GM12878 (cell line): ENCODE measurements at regions not wholly inside any gene's neighbourhood (a gene's known extent, or its start where the extent isn't known, plus 50 kb on each side); places are given as distances from the start of the nearest gene placed in this dataset.
A peak's percentile ranks its signal among the peaks of the same experiment; 100 is the strongest.

ENCODE experiments used
- BHLHE40 ChIP-seq, 2 experiments: fragments of 450-650 bp in 1 of 2; IDR thresholded peaks; 2 replicates each; pipeline ENCODE4 v1.6.1; 2011 to 2017; ENCODE audit warnings: low read depth in 2 of 2, borderline replicate concordance in 1 of 2, improper control_type of control experiment in 1 of 2, low read length in 1 of 2, mild to moderate bottlenecking in 1 of 2
- ESRRA ChIP-seq: IDR thresholded peaks from 2 replicates; pipeline ENCODE4 v1.6.1; 2012; ENCODE audit warnings: mild to moderate bottlenecking, low read length, improper control_type of control experiment
- ETV6 ChIP-seq, 2 experiments: fragments of 450-650 bp in 1 of 2; IDR thresholded peaks in 1 of 2; conservative IDR thresholded peaks in 1 of 2; 2 replicates each; pipeline ENCODE4 v1.6.1; 2014; ENCODE audit warnings: antibody characterized with exemption in 1 of 2, borderline replicate concordance in 1 of 2, low read depth in 1 of 2, mild to moderate bottlenecking in 1 of 2, moderate library complexity in 1 of 2
- GATAD2B ChIP-seq: fragments of 450-650 bp; conservative IDR thresholded peaks from 2 replicates; pipeline ENCODE4 v1.6.1; 2017; ENCODE audit warnings: low read depth, mild to moderate bottlenecking, moderate library complexity
- IRF4 ChIP-seq: IDR thresholded peaks from 2 replicates; pipeline ENCODE4 v1.6.1; 2011; ENCODE audit warnings: low read depth, low read length
- KLF5 ChIP-seq: fragments of 450-650 bp; IDR thresholded peaks from 2 replicates; pipeline ENCODE4 v1.6.1; 2014; ENCODE audit warnings: mild to moderate bottlenecking; ENCODE audit not compliant: partially characterized antibody
- NFIC ChIP-seq: IDR thresholded peaks from 2 replicates; pipeline ENCODE4 v1.6.1; 2012; ENCODE audit warnings: low read depth, mild to moderate bottlenecking, inconsistent platforms, low read length, moderate library complexity
- SMARCA5 ChIP-seq: fragments of 450-650 bp; IDR thresholded peaks from 2 replicates; pipeline ENCODE4 v1.6.1; 2017; ENCODE audit warnings: mild to moderate bottlenecking
- SMC3 ChIP-seq: IDR thresholded peaks from 2 replicates; pipeline ENCODE4 v1.6.1; 2011; ENCODE audit warnings: low read length, improper control_type of control experiment, borderline replicate concordance
- SPI1 ChIP-seq: IDR thresholded peaks from 2 replicates; pipeline ENCODE4 v1.6.1; 2011; ENCODE audit warnings: low read depth, mild to moderate bottlenecking, low read length, moderate library complexity, borderline replicate concordance; ENCODE audit not compliant: insufficient read depth
- YY1 ChIP-seq: IDR thresholded peaks from 2 replicates; pipeline ENCODE4 v1.6.1; 2011; ENCODE audit warnings: low read depth, mild to moderate bottlenecking, low read length
- ZSCAN29 ChIP-seq: fragments of 450-650 bp; IDR thresholded peaks from 2 replicates; pipeline ENCODE4 v1.6.1; 2017; ENCODE audit warnings: mild to moderate bottlenecking, moderate library complexity
- TF ChIP-seq, protein P1 (sequence below): fragments of 450-650 bp; IDR thresholded peaks from 2 replicates; pipeline ENCODE4 v1.6.1; 2016; ENCODE audit warnings: mild to moderate bottlenecking
- TF ChIP-seq, protein P2 (sequence below): fragments of 450-650 bp; IDR thresholded peaks from 2 replicates; pipeline ENCODE4 v1.6.1; 2017; ENCODE audit warnings: low read depth, mild to moderate bottlenecking, moderate library complexity

DNA sequence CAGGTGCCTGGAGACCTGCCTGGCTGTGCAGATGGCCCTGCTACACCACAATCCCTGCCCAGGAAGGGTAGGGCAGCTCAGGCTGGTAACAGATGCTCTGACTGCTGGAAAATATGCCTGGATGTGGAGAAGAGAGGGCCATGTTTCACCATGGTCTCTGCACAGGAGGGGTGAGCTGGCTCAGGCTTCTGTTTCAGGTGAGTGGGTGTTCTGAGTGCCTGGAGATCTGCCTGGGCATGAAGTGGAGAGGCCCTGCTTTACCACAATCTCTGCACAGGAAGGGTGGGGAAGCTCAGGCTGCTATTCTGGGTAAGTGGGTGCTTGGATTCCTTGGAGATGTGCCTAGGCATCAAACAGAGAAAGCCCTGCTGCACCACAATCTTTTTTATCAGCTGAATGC is 350.1 kb downstream of the KIF20B start (continued):
- TF ChIP-seq, protein P1, sequence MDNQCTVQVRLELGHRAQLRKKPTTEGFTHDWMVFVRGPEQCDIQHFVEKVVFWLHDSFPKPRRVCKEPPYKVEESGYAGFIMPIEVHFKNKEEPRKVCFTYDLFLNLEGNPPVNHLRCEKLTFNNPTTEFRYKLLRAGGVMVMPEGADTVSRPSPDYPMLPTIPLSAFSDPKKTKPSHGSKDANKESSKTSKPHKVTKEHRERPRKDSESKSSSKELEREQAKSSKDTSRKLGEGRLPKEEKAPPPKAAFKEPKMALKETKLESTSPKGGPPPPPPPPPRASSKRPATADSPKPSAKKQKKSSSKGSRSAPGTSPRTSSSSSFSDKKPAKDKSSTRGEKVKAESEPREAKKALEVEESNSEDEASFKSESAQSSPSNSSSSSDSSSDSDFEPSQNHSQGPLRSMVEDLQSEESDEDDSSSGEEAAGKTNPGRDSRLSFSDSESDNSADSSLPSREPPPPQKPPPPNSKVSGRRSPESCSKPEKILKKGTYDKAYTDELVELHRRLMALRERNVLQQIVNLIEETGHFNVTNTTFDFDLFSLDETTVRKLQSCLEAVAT: no peak
- TF ChIP-seq ETV6 (conservative IDR thresholded peaks at IDR 0.05 in 1 of 2, IDR thresholded peaks at IDR 0.05 in 1 of 2; ENCODE audit: borderline replicate concordance in 1 of 2, low read depth in 1 of 2) (no peak), YY1 (no peak), SMARCA5 (no peak), NFIC (peak; percentile 31; the same call in 1 of the 2 replicates), KLF5 (no peak), ESRRA (no peak), ZSCAN29 (no peak), SMC3 (no peak), SPI1 (no peak), IRF4 (0 out of 2 replicates have a peak, but pooled peaks have one; percentile 10), GATAD2B (no peak; the same call in 1 of the 2 replicates), BHLHE40 (IDR thresholded peaks at IDR 0.05; ENCODE audit: borderline replicate concordance in 1 of 2, low read depth in 2 of 2, low read length in 1 of 2) (no peak)
- TF ChIP-seq, protein P2, sequence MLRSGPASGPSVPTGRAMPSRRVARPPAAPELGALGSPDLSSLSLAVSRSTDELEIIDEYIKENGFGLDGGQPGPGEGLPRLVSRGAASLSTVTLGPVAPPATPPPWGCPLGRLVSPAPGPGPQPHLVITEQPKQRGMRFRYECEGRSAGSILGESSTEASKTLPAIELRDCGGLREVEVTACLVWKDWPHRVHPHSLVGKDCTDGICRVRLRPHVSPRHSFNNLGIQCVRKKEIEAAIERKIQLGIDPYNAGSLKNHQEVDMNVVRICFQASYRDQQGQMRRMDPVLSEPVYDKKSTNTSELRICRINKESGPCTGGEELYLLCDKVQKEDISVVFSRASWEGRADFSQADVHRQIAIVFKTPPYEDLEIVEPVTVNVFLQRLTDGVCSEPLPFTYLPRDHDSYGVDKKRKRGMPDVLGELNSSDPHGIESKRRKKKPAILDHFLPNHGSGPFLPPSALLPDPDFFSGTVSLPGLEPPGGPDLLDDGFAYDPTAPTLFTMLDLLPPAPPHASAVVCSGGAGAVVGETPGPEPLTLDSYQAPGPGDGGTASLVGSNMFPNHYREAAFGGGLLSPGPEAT: no peak
